Psoas muscle (tissue), 7 donors: ENCODE measurements at regions not wholly inside any gene's neighbourhood (a gene's known extent, or its start where the extent isn't known, plus 50 kb on each side); places are given as distances from the start of the nearest gene placed in this dataset.

Source experiments
- ATAC-seq, 4 donors: fragments of 200-7000 bp; cut with Tn5 transposase; one replicate each; pipeline ENCODE4 v1.9.1; 2020; ENCODE audit warnings: moderate library complexity in 3 of 4, mild to moderate bottlenecking in 2 of 4
- DNase-seq, 2 donors: peaks; one replicate each; pipeline ENCODE4 v3.0.0-alpha.2; 2020
- H3K27ac ChIP-seq: fragments of 200-600 bp; one replicate; pipeline ENCODE4 v1.8.0; 2022
- H3K27me3 ChIP-seq, 3 donors: fragments of 200-600 bp in 1 of 3; one replicate each; pipeline versions ENCODE4 v1.6.1 to v1.8.0; 2013 to 2022; ENCODE audit warnings: low read length in 2 of 3, mild to moderate bottlenecking in 2 of 3, moderate library complexity in 1 of 3; ENCODE audit not compliant: insufficient read depth in 3 of 3
- H3K36me3 ChIP-seq, 2 donors: fragments of 200-600 bp in 1 of 2; one replicate each; pipeline versions ENCODE4 v1.6.1 to v1.8.0; 2013 to 2022; ENCODE audit warnings: low read depth in 1 of 2, mild to moderate bottlenecking in 1 of 2, moderate library complexity in 1 of 2; ENCODE audit not compliant: insufficient read depth in 1 of 2
- H3K4me1 ChIP-seq: fragments of 200-600 bp; one replicate; pipeline ENCODE4 v1.8.0; 2022
- H3K4me3 ChIP-seq: fragments of 200-600 bp; one replicate; pipeline ENCODE4 v1.8.0; 2022; ENCODE audit warnings: mild to moderate bottlenecking
- H3K9me3 ChIP-seq: fragments of 200-600 bp; one replicate; pipeline ENCODE4 v1.8.0; 2022
- WGBS, 3 donors: extraction: QIAGEN DNeasy Blood & Tissue Kit; methylation state at CpG; one replicate each; pipeline versions ENCODE4 v1.1.6 to v1.1.7; 2013; 5-methylcytosine and 5-hydroxymethylcytosine counted together
- intact Hi-C, 2 donors: fragments of 100-400 bp; cut with DNase I; formaldehyde crosslinking; loops; one replicate each; pipeline versions ENCODE4 v1.11.0 to v1.14.2; 2022
- TF ChIP-seq, protein P1 (sequence below): fragments of 200-600 bp; IDR thresholded peaks from one replicate; pipeline ENCODE4 v1.8.0; 2022; ENCODE audit warnings: antibody characterized with exemption
- donor health status: healthy with polysubstance abuse.
- donor health status: DM: no; HTN: no; CAD: no; lungs with moderate emphysema.
- donor health status: Bipolar disorder and iron deficiency.
- donor health status: healthy.
- donor health status: DM: yes; HTN: yes; CAD: no.
- donor health status: DM: no; HTN: no; CAD: no.
- donor health status: DM: yes; HTN: yes; CAD: no.

DNA sequence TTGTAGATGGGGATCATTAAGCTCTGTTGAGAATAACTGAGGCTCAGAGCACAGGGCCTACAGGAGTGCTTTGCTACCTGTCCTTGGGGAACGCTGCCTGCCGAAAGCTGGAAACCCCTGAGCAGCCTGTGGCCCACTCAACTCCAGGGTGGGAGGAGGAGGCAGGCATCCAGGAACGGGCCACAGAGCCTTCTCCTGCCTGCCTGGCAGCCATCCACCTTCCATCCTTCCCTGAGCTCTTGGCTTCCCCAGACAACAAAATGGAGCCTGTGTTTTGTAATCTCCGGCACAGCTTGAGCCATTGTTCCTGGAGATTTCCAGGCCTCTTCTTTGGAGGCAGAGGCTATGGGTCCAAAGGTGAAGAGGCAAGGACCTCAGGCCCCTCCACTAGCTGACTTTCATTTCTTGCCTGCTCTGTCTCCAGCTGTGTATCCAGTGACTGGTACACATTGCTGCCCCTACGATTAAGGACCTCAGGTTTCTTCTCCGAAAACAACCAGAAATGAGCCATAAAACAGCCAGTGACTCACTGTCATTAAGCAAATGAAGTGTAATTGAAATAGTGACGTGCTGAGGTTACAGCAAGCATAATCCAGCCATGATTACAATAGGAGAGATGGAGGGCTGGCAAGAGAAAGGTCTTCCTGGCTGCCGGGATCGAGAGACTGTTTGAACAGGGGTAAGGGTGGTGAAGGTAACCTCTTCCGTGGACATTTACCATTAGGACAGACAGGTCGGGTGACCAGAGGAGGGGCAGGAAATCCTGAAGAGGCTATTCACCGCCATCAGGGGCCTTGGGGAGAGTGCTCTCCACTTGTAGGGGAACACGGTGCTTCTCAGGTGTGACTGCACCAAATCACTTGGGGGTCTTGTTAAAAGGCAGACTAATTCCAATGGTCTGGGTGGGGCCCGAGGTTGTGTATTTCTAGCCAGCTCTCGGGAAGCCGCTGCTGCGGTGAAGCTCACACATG is 56.3 kb upstream of the KCNA5 start:
- TF ChIP-seq, protein P1, sequence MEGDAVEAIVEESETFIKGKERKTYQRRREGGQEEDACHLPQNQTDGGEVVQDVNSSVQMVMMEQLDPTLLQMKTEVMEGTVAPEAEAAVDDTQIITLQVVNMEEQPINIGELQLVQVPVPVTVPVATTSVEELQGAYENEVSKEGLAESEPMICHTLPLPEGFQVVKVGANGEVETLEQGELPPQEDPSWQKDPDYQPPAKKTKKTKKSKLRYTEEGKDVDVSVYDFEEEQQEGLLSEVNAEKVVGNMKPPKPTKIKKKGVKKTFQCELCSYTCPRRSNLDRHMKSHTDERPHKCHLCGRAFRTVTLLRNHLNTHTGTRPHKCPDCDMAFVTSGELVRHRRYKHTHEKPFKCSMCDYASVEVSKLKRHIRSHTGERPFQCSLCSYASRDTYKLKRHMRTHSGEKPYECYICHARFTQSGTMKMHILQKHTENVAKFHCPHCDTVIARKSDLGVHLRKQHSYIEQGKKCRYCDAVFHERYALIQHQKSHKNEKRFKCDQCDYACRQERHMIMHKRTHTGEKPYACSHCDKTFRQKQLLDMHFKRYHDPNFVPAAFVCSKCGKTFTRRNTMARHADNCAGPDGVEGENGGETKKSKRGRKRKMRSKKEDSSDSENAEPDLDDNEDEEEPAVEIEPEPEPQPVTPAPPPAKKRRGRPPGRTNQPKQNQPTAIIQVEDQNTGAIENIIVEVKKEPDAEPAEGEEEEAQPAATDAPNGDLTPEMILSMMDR = no peak
- Histone ChIP-seq H3K9me3 (no peaks in the 10 kb centered on the region), H3K27me3 (peaks cover 0 to 27% (median 5%) of the 10 kb centered on the region in 3 donors), H3K4me1 (no peaks in the 10 kb centered on the region), H3K4me3 (no peak overlapping the region), H3K36me3 (no peaks in the 10 kb centered on the region), H3K27ac (no peak overlapping the region)
- intact Hi-C loops = no loop called here
- no peak for DNase-seq
- WGBS, 3 donors = 77 to 81% (median 78%) methylated on average over 17 of the region's 17 CpGs
- no peak for ATAC-seq

DNA sequence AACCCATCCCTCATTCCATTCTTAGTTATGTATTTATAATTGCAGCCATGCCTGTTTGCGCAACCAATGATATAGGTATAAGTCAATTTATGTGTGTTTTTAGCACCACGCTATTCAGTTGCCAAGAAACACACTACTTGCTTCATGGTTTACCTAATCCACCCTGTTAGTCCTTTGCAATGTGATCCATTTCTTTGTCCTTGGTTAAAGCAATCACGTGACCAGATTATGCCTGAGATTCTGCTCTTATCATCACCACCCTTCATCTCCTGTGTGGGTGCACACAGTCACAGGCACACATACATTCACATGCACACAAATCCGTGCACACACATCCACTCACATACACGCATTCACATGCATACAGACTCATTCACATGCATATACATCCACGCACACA is 52.3 kb upstream of the KCNA5 start:
- Histone ChIP-seq H3K27ac (no peak overlapping the region), H3K4me1 (no peaks in the 10 kb centered on the region), H3K4me3 (no peak overlapping the region), H3K36me3 (no peaks in the 10 kb centered on the region), H3K27me3 (peaks cover 0 to 25% (median 3%) of the 10 kb centered on the region in 3 donors), H3K9me3 (no peaks in the 10 kb centered on the region)
- WGBS, 3 donors = 78 to 82% (median 78%) methylated on average over 6 of the region's 6 CpGs
- intact Hi-C loops = no loop called here
- DNase-seq (no peak), ATAC-seq (no peak)
- TF ChIP-seq, protein P1 = no peak

DNA sequence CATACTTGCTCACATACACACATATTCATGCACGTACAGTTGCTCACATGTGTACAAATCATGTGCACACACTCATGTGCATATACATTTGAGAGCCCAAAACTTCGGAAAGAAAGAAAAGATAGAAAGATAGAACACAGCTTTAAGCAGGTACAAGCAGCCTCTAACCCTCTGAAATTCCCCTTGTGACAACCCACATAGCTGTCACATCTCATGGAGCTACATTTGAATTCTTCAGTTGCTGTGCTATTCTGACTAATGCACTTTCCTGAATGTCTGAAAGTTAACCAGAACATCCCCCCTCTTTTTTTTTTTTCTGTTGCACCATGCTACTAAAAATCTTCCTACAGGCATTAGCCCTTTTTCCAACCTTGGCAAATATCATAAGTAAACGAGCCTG is 51.9 kb upstream of the KCNA5 start:
- H3K4me1 ChIP-seq = no peaks in the 10 kb centered on the region
- H3K4me3 ChIP-seq = no peak overlapping the region
- TF ChIP-seq, protein P1 = no peak
- intact Hi-C loops = no loop called here
- H3K36me3 ChIP-seq = no peaks in the 10 kb centered on the region
- H3K27ac ChIP-seq = no peak overlapping the region
- DNase-seq (no peak), ATAC-seq (no peak)
- H3K9me3 ChIP-seq = no peaks in the 10 kb centered on the region
- H3K27me3 ChIP-seq = peaks cover 0 to 25% (median 3%) of the 10 kb centered on the region in 3 donors
- WGBS, 3 donors = 62 to 67% (median 64%) methylated on average over 3 of the region's 3 CpGs

DNA sequence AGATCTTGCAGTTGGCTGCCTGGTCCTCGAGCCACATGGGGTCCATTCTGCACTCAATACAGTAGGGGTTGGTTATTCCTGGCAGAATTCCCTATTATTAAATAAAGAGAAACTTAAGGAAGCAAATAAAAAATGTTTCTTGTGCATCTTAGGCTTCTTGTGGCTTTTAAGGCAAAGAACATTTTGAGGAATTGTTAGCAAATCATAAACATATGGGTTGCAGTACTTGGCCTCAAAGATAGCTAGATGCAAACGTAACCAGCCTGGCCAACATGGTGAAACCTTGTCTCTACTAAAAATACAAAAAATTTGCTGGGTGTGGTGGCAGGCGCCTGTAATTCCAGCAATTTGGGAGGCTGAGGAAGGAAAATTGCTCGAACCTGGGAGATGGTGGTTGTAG is 50.8 kb upstream of the KCNA5 start:
- Histone ChIP-seq H3K27ac (no peak overlapping the region), H3K4me3 (no peak overlapping the region), H3K9me3 (no peaks in the 10 kb centered on the region), H3K36me3 (no peaks in the 10 kb centered on the region), H3K27me3 (peaks cover 0 to 16% (median 3%) of the 10 kb centered on the region in 3 donors), H3K4me1 (peaks cover 4% of the 10 kb centered on the region)
- DNase-seq (no peak), ATAC-seq (no peak)
- TF ChIP-seq, protein P1 = no peak
- intact Hi-C loops = no loop called here
- WGBS, 3 donors = 72 to 74% (median 72%) methylated on average over 4 of the region's 4 CpGs
